Left cardiac atrium (tissue), 4 donors: ENCODE measurements at regions not wholly inside any gene's neighbourhood (a gene's known extent, or its start where the extent isn't known, plus 50 kb on each side); places are given as distances from the start of the nearest gene placed in this dataset.

ENCODE experiments used
- ATAC-seq, 2 donors: fragments of 200-7000 bp; cut with Tn5 transposase; one replicate each; pipeline ENCODE4 v1.9.1; 2020; ENCODE audit warnings: mild to moderate bottlenecking in 2 of 2, moderate library complexity in 2 of 2
- DNase-seq: peaks from one replicate; pipeline ENCODE4 v3.0.0-alpha.2; 2020
- intact Hi-C, 2 donors: fragments of 100-400 bp; cut with DNase I; formaldehyde crosslinking; loops; one replicate each; pipeline versions ENCODE4 v1.14.1 to v1.15.1; 2022 to 2023
- donor health status: DM: no; HTN: yes; CAD: no.
- donor health status: DM: no; HTN: yes; CAD: no; lungs with severe emphysema.
- donor health status: DM: yes; HTN: yes; CAD: no.
- donor health status: Dilated cardiomyopathy.

DNA sequence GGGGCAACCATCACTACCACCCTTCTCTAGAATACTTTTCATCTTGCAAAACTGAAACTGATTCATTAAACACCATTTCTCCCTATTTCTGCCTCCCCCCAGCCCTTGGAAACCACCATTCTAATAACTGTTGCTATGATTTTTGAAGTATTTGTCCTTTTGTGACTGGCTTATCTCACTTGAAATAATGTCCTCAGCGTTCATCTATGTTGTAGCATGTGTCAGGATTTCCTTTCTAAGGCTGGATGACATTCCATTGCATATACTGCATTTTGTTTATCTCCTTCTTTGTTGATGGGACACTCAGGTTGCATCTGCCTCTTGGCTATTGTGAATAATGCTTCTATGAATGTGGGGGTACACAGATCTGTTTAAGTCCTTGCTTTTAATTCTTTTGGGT lies 327.6 kb upstream of the ZNF32 start:
- intact Hi-C loops = no loop called here
- ATAC-seq (no peak), DNase-seq (no peak)

DNA sequence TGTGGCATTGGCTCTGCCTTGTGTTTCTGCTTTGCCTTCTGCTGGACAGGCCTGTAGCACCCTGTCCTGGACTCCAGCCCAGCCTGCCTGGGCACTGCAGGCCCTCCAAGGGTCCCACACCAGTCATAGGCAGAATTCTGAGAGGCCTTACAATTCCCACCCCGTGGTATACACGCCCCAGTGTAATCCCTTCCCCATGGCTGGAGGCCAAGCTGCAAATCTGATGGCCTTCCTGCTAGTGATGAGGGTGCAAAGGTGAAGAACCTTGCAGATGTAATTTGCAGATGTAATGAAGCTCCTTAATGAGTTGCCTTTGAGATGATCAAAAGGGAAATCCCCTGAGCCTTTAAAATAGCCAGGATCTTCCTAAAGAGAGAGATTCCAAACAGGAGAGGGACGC lies 325.1 kb upstream of the ZNF32 start:
- ATAC-seq (no peak), DNase-seq (no peak)
- intact Hi-C loops = no loop called here

DNA sequence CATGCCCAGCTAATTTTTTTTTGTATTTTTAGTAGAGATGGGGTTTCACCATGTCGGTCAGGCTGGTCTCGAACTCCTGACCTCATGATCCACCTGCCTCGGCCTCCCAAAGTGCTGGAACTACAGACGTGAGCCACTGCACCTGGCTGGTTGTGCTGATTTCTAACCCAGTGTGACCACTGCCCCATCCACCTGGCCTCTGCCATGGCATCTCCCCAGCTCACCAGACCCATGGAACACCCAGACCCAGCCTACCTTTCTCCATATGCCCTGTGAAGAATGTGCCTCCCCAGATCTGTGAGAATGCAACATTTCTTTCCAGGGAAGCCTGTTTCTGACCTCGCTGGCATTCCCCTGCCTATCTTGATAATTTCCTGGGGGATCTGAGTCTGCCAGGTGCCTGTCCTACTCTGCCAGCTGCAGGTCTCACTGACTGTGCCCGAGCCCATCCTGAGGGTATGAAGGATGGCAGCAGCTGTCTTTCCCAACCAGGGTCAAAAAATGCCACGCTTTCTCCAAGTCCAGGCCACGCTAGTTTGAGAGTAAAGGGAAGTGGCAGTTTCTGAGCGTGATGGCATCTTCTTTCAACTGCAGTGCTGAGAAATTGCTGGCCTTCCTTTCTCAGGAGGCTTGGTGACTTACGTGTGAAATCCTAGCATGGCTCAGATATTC lies 324.4 kb upstream of the ZNF32 start:
- no peak for ATAC-seq
- DNase-seq = no peak
- intact Hi-C loops = no loop called here

DNA sequence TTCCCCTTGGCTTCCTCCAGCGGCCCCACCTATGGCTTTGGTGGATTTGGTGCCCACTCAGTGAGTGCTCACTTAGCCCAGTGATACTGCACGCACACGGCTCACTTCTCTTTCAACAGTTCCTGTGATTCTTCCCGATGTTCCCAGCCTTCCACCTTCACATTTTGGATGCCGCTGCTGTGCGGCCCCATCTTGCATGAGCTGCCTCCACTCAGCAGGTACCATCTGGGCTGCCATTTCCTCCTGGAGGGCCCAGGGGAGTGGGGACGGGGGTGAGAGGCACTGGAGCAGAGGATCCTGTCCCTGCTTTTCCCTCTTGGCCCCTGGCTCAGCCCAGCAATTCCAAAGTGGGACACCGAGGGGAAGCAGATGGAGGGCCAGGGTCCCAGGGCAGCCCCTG lies 323.3 kb upstream of the ZNF32 start:
- no peak for DNase-seq
- intact Hi-C loops = no loop called here
- ATAC-seq = no peak

DNA sequence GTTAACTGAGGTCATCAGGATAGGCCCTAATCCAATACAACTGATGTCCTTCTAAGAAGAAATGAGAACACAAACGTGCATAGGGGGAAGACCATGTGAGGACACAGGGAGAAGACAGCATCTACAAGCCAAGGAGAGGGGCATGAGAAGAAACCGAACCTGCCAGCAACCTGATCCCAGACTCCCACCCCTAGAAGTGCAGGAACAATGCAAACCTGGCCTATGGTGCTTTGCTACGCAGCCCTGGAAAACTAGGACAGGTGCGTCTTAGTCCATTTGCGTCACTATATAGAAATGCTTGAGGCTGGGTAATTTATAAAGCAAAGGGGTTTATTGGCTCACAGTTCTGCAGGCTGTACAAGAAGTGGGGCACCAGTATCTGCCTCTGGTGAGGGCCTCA lies 322.6 kb upstream of the ZNF32 start:
- DNase-seq (no peak), ATAC-seq (no peak)
- intact Hi-C loops = no loop called here

DNA sequence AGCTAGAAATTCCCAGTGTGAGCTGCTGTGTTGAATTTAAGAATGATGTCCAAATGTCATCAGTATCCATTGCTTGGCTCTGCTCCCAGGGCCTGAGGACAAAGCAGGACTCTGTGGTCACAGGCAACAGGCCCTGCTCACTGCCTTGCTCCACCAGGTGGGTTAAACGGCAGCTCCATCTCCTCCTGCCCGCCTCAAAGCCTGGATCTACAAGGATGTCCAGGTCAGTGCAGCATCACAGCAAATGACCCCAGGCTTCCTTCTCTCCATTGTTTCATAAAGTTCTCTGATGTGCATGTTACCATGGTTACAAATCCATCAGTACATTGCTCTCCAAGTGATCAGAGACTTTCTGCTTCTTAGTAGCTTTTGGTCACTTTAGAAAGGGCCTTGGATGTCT lies 322.0 kb upstream of the ZNF32 start:
- intact Hi-C loops = no loop called here
- peak in 1 of 2 donors; percentile 36 for ATAC-seq
- no peak for DNase-seq

DNA sequence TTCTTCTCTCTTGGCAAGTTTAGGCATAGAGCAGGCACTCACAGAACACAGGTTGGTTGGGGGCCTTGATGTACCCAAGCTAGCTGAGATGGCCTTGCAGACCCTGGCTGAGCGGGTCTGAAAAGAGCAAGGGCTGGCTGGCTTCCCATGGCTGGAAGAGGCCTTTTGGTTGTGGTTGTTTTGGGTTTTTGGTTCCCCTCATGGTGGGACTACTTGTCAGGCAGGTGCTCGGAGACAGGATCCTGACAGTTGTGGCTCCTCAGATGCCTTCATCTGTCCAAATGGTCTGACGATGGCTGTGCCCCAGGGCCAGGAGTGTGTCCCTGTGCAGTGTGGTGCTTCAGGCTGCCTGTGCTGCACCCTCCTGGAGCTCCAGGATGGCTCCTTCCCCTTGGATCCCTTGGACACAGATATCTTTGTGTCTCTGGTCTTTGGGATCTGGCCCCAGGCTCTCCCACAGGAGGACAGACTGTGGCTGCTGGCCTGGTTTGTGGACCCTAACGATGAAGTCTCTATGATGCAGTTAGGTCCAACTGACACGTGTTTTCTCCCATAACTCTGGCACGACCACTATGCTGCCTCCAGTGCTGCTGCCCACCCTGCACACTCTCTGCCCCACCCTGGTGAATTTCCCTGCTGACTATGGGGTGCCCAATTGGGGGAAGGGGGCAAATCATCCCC lies 321.5 kb upstream of the ZNF32 start:
- DNase-seq (no peak), ATAC-seq (no peak)
- intact Hi-C loops = no loop called here

DNA sequence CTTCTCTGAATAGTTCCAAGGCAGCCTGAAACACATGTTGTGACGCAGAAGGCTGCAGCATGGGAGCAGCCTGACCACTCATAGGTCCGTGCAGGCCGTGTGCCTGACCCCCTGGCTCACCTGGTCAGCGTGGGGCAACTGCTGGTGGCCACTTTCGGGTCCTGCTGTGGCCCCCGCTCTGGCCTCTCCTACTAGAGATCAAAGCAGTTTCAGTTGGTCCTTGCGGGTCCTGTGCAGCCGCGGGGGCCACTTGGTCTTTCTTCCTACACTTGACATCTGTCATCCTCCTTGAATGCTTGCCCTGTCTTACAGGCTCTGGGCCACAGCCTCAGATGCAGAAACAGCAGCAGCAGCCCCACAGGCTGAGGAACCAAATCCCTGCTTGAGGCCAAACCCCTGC lies 320.8 kb upstream of the ZNF32 start:
- no peak for DNase-seq
- intact Hi-C loops = no loop called here
- no peak for ATAC-seq

DNA sequence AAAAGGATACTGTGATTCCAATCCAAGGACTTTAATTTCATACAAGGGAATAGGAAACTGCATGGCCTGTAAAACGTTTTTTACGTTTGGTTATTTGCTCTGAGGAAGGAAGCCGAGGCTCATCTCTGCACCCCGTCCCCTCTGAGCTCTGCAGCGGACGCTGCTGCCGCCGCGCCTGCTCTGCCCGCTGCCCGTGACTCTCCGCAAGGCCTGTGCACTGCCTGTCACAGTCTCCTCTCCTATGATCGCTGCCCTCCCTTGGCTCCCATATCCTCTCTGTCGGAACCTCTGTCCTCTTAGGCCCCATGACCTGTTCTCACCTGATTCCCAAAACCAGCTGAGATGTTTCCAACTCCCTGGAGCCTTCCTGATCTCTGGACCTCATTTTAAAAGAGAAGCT lies 320.3 kb upstream of the ZNF32 start:
- intact Hi-C loops = no loop called here
- DNase-seq (no peak), ATAC-seq (no peak)

DNA sequence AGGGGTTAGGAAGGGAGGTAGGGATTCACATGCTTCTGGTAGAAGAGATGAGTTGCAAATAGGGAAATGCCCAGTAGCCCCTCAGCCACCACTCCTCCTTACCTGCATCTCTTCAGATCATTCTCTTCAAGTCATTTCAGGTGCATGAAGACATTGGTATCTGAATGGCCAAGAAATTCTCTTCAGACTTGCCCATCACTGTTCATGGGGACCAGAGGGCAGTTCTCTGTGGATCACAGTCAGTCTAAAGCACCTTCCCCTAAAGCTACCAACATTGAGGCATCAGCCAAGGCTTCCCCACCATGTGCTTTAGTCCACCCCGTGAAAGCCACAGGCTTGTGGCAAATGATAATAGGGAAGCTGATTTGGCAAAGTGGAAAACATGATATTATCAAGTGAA lies 319.4 kb upstream of the ZNF32 start:
- intact Hi-C loops = no loop called here
- DNase-seq = no peak
- no peak for ATAC-seq

DNA sequence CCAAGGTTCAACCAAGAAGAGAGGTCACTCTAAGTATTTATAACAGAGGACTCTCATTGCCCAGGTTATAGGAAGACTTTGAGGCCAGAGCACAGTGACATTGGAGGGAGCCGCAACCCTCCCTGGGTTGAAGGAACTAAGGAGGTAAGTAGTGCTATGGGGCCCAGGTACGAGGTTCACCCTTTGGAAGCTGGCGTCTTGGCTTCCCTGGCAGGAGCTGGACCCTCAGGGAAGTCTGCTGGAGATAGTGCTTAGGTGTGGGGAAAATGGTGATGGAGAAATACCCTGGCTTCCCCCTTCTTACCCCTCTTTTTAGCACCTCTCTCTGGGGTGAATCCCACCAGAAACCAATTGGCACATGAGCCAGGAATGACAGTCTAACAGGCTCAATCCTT lies 317.9 kb upstream of the ZNF32 start:
- ATAC-seq (no peak), DNase-seq (no peak)
- intact Hi-C loops = no loop called here

DNA sequence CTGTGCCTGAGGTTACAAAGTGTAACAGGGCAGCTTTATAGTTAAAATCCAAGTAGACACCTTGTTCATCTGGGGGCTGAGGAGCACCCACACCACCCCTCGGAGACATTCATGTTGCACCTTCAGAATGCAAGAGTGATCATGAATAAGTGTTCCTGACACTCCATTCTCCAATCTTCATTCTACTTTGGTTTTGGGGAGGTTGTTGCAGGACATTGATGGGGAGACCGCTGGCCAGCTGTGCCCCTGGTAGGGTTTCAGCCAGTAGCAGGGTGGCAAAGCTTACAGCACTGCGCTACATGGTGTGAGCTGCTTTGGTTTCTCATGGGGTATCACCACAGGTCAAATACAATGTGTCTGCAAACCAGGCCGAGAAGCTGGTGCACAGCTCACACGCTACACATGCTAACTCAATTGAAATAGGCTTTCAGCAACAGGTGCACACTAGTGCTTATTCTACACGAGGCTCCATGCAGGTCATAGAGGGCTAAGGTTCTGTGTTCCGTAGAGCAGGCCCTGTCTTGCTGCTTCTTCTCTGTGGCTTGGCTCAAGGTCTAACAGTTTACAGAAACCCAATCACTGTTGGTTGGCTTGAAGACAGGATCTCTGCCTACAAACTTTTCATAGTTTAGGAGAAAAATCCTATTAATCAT lies 317.4 kb upstream of the ZNF32 start:
- no peak for ATAC-seq
- DNase-seq = no peak
- intact Hi-C loops = no loop called here

DNA sequence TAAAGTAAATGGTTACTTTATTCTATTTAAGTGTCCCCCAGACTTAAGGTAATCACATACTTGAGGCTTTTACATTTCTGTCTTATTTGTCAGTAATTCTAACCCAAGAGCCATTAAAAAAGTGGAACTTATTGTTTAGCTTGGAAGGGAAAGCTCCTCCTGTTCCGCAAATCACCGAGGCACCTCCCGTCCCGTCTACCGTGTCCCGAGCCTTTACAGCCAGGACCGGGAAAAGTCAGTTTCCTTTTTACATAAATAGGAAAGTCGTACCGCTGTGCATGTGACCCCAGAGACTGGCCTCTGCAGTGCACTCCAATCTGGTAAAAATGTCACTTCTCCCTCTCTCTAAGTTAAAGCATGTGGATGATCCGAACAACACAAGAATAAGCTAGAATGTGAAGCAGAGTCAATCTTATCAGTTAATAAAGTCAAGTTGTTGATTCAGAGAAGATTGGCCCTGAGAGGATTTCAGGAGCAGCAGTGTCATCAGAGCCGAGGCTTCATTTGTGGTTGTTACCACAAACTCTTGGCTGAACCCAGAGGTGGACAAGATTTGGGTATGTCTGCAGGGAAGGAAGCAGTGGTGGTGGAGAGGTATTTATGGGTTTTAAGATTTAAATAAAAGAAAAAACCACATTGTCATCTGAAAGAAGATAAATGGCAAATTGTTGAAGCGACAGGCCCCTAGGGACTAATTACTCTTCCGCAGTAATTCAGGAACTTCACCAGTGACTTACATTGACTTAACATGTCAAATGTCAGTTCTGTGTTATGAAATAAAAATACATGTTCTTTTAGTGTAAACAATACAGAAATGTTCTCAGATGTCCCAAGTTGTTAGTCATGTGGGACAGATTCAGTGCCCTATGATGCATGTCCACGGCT lies 316.6 kb upstream of the ZNF32 start:
- DNase-seq = no peak
- peak; percentile 35 to 57 for ATAC-seq

DNA sequence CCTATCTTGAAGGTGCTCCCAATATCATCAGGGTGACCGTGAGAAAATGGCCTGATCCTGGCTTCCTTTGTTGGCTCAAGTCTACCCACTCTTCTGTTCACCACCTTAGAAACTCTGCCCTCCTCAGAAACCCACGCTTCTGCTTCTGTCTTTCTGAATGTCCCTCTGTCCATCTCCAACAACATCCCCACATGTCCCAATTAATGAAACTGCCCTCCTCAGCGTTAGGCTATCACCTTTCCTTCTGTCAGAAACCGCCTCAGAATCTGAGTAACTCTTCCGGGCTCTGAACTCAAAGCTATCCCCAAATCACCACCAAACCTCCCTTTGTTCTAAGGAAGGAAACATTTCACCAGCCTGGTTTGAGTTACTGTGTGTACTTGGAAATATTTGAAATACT lies 315.8 kb upstream of the ZNF32 start:
- intact Hi-C loops = no loop called here
- no peak for DNase-seq
- no peak for ATAC-seq

More for the DNA sequence above, 316.6 kb upstream of the ZNF32 start:
- intact Hi-C loops = no loop called here

DNA sequence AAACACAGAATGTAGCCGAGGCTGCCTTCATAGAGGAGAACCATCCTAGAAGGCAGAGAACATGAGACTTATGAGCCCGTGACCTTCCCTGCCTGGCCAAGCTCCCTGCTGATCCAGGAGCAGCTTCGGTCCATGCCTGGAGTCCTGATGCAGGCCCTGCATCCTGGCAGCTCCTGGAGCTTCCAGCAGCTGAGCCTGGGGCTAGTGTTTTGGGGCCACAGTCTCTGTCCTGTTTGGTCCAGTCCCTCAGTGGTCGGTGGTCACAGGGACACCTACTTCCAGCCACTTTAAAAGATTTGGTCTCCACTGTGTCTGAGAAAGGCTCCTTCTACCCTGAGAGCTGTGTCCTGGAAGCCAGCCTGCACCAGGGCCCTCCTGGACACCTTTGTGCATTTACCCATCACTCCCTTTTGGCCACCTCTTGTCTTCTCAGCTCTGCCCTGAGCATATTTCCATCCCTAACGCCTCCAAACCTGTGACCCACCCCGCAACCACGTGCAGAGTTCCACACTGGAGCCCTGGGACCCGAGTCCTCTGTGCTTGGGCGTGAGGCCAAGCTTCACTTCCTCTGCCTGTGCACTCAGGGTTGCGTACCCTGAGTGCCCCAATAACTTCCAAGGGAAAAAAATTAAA lies 315.2 kb upstream of the ZNF32 start:
- no peak for DNase-seq
- intact Hi-C loops = no loop called here
- ATAC-seq = no peak

DNA sequence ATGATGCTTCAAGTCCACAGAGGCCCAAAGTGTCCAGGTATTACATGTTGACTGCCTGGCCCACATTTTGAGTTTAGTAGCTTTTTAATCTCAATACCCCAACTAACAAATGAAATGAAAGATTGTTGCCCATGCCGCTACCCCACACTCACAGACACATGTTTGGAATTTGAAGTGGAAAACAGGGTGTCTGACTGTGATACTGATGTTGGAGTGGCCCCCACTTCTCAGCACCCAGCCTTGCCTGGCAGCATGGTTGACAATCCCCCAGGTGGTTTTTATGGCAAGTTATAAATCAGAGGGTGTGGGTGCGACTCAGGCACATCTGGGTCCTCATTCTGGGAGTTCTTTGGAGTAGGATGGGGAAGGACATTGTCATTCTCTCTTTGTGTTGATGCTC lies 314.7 kb upstream of the ZNF32 start:
- DNase-seq (no peak), ATAC-seq (no peak)
- intact Hi-C loops = no loop called here

DNA sequence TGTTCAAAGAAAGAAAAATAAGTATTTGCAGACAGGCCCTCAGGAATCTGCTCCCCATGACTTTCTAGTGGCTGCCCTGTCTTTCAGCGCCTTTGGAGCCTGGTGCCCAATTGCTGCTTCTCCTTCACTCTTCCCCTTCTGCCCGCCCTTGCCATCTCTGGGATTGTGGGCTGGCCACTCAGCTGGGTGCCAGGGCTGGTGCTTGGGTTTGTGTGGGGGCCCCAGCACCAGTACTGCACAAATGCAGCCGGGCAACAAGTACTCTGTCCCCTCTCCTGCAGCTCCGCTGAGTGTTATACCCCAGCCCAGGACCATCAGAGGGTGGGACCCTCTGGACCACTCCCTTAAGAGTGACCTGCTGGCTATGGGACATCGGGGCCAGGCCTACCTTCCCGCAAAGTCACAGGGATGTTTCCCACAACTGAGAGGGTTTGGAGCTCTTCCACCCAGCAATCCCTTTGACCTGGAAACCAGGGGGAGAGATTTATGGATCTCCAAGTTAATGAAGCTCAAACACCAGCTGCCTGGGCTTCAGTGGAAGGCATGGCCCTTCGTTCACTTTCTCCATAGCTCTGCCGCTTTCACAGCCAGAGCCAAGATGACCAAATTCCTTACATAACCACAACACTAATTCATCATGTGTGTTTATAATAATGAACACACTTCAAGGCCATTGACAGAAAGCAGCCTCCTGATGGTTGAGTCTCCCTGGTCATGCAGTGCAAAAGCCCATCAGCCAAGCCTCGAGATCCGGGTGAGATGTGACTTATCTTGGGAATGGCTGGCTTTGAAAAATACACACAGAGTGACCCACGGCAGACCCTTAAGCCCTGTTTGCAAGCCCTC lies 313.9 kb upstream of the ZNF32 start:
- no peak for ATAC-seq
- DNase-seq = no peak
- intact Hi-C loops = no loop called here

DNA sequence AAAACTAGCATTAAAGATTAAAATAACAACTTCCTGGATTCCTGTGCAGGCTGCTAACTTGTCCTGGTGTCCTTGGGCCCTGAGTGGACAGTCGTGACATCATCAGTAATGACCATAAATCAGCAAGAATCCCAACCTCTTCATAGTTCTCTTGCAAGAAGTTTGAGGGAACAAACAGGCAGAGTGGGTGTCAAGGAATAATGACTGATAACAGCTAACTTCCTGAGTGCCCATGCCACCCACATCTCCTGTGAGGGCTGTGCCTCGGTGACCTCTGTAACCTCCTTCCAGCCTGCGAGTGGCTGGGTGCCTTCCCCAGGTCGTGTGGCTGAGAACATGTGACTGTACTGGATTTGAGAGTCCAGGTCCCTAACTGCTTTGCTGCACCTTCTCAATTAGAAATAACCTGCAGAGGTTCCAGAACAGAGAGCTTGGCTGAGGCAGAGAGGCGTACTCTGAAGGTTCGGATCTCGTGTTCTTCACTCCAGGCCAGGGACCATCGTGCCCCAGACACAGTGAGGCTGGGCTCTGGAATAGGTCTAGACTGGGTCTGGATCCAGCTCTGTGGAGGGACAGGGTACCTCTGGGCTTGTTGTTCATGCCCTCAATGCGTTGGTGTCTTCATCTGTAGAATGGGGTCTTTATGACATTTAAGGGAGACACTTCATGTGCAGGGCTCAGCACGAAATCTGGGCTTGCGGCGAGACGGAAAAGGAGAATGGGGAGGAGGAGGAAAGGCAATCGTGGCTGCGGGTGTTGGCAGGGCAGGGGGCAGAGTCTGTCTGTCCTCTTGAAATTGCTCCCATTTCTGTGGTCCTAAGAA lies 313.1 kb upstream of the ZNF32 start:
- ATAC-seq (peak; percentile 25 to 64), DNase-seq (no peak)
- intact Hi-C loops = no loop called here
